Lower lobe of right lung (tissue), 2 donors: ENCODE measurements at regions not wholly inside any gene's neighbourhood (a gene's known extent, or its start where the extent isn't known, plus 50 kb on each side); places are given as distances from the start of the nearest gene placed in this dataset.

Experiments
- ATAC-seq, 2 donors: fragments of 200-7000 bp; cut with Tn5 transposase; one replicate each; pipeline ENCODE4 v1.9.1; 2020 to 2022; ENCODE audit warnings: mild to moderate bottlenecking in 2 of 2, moderate library complexity in 2 of 2
- DNase-seq: peaks from one replicate; pipeline ENCODE4 v3.0.0-alpha.2; 2020
- H3K27ac ChIP-seq: fragments of 200-600 bp; one replicate; pipeline ENCODE4 v1.8.0; 2022
- H3K27me3 ChIP-seq: fragments of 200-600 bp; one replicate; pipeline ENCODE4 v1.8.0; 2022; ENCODE audit warnings: low read depth
- H3K36me3 ChIP-seq: fragments of 200-600 bp; one replicate; pipeline ENCODE4 v1.8.0; 2022; ENCODE audit warnings: mild to moderate bottlenecking
- H3K4me1 ChIP-seq: fragments of 200-600 bp; one replicate; pipeline ENCODE4 v1.8.0; 2022
- H3K4me3 ChIP-seq: fragments of 200-600 bp; one replicate; pipeline ENCODE4 v1.8.0; 2022; ENCODE audit warnings: mild to moderate bottlenecking
- H3K9me3 ChIP-seq: fragments of 200-600 bp; one replicate; pipeline ENCODE4 v1.8.0; 2022
- intact Hi-C: fragments of 100-400 bp; cut with DNase I; formaldehyde crosslinking; loops from one replicate; pipeline ENCODE4 v1.11.0; 2022
- TF ChIP-seq, protein P1 (sequence below): fragments of 200-600 bp; IDR thresholded peaks from one replicate; pipeline ENCODE4 v1.8.0; 2022; ENCODE audit warnings: antibody characterized with exemption, mild to moderate bottlenecking
- donor health status: DM: no; HTN: yes; CAD: no; lungs with severe emphysema.

GRCh38 chr3:39718674-39719595 lies 90.5 kb upstream of the MYRIP start:
- no peaks in the 10 kb centered on the region for H3K27me3 ChIP-seq
- no peak overlapping the region for H3K4me3 ChIP-seq
- no peak for DNase-seq
- TF ChIP-seq, protein P1, sequence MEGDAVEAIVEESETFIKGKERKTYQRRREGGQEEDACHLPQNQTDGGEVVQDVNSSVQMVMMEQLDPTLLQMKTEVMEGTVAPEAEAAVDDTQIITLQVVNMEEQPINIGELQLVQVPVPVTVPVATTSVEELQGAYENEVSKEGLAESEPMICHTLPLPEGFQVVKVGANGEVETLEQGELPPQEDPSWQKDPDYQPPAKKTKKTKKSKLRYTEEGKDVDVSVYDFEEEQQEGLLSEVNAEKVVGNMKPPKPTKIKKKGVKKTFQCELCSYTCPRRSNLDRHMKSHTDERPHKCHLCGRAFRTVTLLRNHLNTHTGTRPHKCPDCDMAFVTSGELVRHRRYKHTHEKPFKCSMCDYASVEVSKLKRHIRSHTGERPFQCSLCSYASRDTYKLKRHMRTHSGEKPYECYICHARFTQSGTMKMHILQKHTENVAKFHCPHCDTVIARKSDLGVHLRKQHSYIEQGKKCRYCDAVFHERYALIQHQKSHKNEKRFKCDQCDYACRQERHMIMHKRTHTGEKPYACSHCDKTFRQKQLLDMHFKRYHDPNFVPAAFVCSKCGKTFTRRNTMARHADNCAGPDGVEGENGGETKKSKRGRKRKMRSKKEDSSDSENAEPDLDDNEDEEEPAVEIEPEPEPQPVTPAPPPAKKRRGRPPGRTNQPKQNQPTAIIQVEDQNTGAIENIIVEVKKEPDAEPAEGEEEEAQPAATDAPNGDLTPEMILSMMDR = no peak
- H3K4me1 ChIP-seq = no peaks in the 10 kb centered on the region
- H3K27ac ChIP-seq = no peak overlapping the region
- no peaks in the 10 kb centered on the region for H3K9me3 ChIP-seq
- ATAC-seq = no peak
- intact Hi-C loops = loop anchor here (10.0 kb wide), 1 partner anchor 456 kb away; no protein-coding TSS in a partner anchor
- H3K36me3 ChIP-seq = no peaks in the 10 kb centered on the region

- H3K4me1 ChIP-seq = no peaks in the 10 kb centered on the region
- no peaks in the 10 kb centered on the region for H3K9me3 ChIP-seq
- H3K27ac ChIP-seq = no peak overlapping the region
- no peak for ATAC-seq
- no peaks in the 10 kb centered on the region for H3K36me3 ChIP-seq
- TF ChIP-seq, protein P1 = no peak
- H3K27me3 ChIP-seq = no peaks in the 10 kb centered on the region
- intact Hi-C loops = no loop called here
- DNase-seq = no peak
- H3K4me3 ChIP-seq = no peak overlapping the region
Observed at GRCh38 chr3:39721076-39721475, 88.3 kb upstream of the MYRIP start.

DNA sequence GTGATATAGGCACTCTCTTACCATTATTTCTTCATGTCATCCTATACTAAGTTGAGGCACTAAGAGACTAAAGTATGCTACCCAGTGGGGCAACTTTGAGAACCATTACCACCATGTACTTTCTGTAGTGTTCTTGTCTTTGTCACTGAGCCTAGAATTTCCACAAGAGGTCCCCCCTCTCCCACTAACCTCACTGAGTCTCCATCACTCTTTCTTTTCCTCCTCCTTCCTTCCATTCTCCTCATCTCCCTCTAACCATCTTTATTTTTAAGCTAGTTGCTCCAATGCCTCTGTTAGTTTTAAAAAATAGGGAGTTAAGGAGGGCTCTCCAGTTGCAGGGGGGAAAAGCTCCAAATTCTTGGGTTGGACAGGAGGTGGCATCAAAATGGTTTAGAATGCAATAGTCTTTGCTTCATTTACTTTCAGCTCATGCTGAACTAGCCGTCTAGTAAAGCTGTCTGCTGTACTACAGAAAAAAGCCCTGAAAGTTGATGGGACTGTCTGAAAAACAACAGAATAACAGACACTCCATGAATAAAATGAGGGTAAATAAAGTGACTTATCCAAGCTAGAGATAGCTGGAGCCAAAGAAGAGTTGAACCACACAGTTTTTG lies 85.1 kb upstream of the MYRIP start:
- Histone ChIP-seq H3K27me3 (no peaks in the 10 kb centered on the region), H3K9me3 (no peaks in the 10 kb centered on the region), H3K4me3 (no peak overlapping the region), H3K4me1 (no peaks in the 10 kb centered on the region), H3K36me3 (no peaks in the 10 kb centered on the region), H3K27ac (no peak overlapping the region)
- DNase-seq (no peak), ATAC-seq (no peak)
- TF ChIP-seq, protein P1 = no peak
- intact Hi-C loops = no loop called here

GRCh38 chr3:39725321-39725720 lies 84.1 kb upstream of the MYRIP start:
- TF ChIP-seq, protein P1 = no peak
- Histone ChIP-seq H3K9me3 (no peaks in the 10 kb centered on the region), H3K4me3 (no peak overlapping the region), H3K27me3 (no peaks in the 10 kb centered on the region), H3K36me3 (no peaks in the 10 kb centered on the region), H3K27ac (no peak overlapping the region), H3K4me1 (no peaks in the 10 kb centered on the region)
- intact Hi-C loops = no loop called here
- ATAC-seq (no peak), DNase-seq (no peak)

GRCh38 chr3:39727415-39727814 lies 82.0 kb upstream of the MYRIP start:
- TF ChIP-seq, protein P1 = no peak
- no peak for ATAC-seq
- no peak overlapping the region for H3K4me3 ChIP-seq

More at GRCh38 chr3:39727415-39727814, 82.0 kb upstream of the MYRIP start:
- Histone ChIP-seq H3K27me3 (no peaks in the 10 kb centered on the region), H3K4me1 (no peaks in the 10 kb centered on the region), H3K27ac (no peak overlapping the region), H3K36me3 (no peaks in the 10 kb centered on the region), H3K9me3 (no peaks in the 10 kb centered on the region)
- no peak for DNase-seq
- intact Hi-C loops = no loop called here
